ENCODE measurements at regions not wholly inside any gene's neighbourhood (a gene's known extent, or its start where the extent isn't known, plus 50 kb on each side); places are given as distances from the start of the nearest gene placed in this dataset.
A peak's percentile ranks its signal among the peaks of the same experiment; 100 is the strongest.

GRCh38 chr1:218679988-218680748, 335.0 kb downstream of the TGFB2 start:
- DNase-seq (ENCODE audit: low read depth) = no peak

- no peak for DNase-seq (ENCODE audit: low read depth)
Observed at GRCh38 chr1:218683242-218683641, 338.1 kb downstream of the TGFB2 start.

- DNase-seq (ENCODE audit: low read depth) = peak; percentile 80
Observed at GRCh38 chr1:218686258-218686657, 341.1 kb downstream of the TGFB2 start.

GRCh38 chr1:218686761-218687160, 341.6 kb downstream of the TGFB2 start:
- no peak for DNase-seq (ENCODE audit: low read depth)

GRCh38 chr1:218692808-218693207, 347.7 kb downstream of the TGFB2 start:
- no peak for DNase-seq (ENCODE audit: low read depth)

GRCh38 chr1:218693599-218693998, 348.5 kb downstream of the TGFB2 start:
- DNase-seq (ENCODE audit: low read depth) = no peak

- no peak for DNase-seq (ENCODE audit: low read depth)
Observed at GRCh38 chr1:218694085-218694484, 348.9 kb downstream of the TGFB2 start.

- DNase-seq (ENCODE audit: low read depth) = no peak
Observed at GRCh38 chr1:218694636-218695035, 349.5 kb downstream of the TGFB2 start.

- no peak for DNase-seq (ENCODE audit: low read depth)
Observed at GRCh38 chr1:218695525-218695924, 350.4 kb downstream of the TGFB2 start.

- no peak for DNase-seq (ENCODE audit: low read depth)
Observed at GRCh38 chr1:218698141-218698540, 353.0 kb downstream of the TGFB2 start.

- no peak for DNase-seq (ENCODE audit: low read depth)
Observed at GRCh38 chr1:218699421-218699820, 354.3 kb downstream of the TGFB2 start.

GRCh38 chr1:218699865-218700264, 354.7 kb downstream of the TGFB2 start:
- no peak for DNase-seq (ENCODE audit: low read depth)

GRCh38 chr1:218700666-218701065, 355.5 kb downstream of the TGFB2 start:
- no peak for DNase-seq (ENCODE audit: low read depth)

GRCh38 chr1:218701131-218701530, 356.0 kb downstream of the TGFB2 start:
- no peak for DNase-seq (ENCODE audit: low read depth)

GRCh38 chr1:218702775-218703174, 357.6 kb downstream of the TGFB2 start:
- no peak for DNase-seq (ENCODE audit: low read depth)

- DNase-seq (ENCODE audit: low read depth) = no peak
Observed at GRCh38 chr1:218703836-218704235, 358.7 kb downstream of the TGFB2 start.

- no peak for DNase-seq (ENCODE audit: low read depth)
Observed at GRCh38 chr1:218705391-218705790, 360.3 kb downstream of the TGFB2 start.

- peak; percentile 93 for DNase-seq (ENCODE audit: low read depth)
Observed at GRCh38 chr1:218705911-218706893, 361.1 kb downstream of the TGFB2 start.

- no peak for DNase-seq (ENCODE audit: low read depth)
Observed at GRCh38 chr1:218711001-218711400, 365.9 kb downstream of the TGFB2 start.

- DNase-seq (ENCODE audit: low read depth) = peak; percentile 4
Observed at GRCh38 chr1:218711884-218712674, 366.9 kb downstream of the TGFB2 start.

- peak; percentile 3 for DNase-seq (ENCODE audit: low read depth)
Observed at GRCh38 chr1:218712677-218713076, 367.5 kb downstream of the TGFB2 start.
